CD4-positive, alpha-beta T cell (primary cell): ENCODE measurements at regions not wholly inside any gene's neighbourhood (a gene's known extent, or its start where the extent isn't known, plus 50 kb on each side); places are given as distances from the start of the nearest gene placed in this dataset.

Source experiments
- ATAC-seq: fragments of 200-7000 bp; cut with Tn5 transposase; one replicate; pipeline ENCODE4 v1.10.0; 2022; ENCODE audit warnings: mild to moderate bottlenecking; ENCODE audit not compliant: poor library complexity
- CTCF ChIA-PET: fragments of 350-600 bp; sonication (Branson Sonifier 250); formaldehyde crosslinking; loops from one replicate; lab custom pipeline; 2021; ENCODE audit warnings: antibody characterized with exemption, inconsistent platforms; lab: Charles Lee
- POLR2A ChIA-PET: fragments of 350-600 bp; sonication (Branson Sonifier 250); formaldehyde crosslinking; loops from one replicate; lab custom pipeline; 2021; ENCODE audit warnings: antibody characterized with exemption, inconsistent platforms; lab: Charles Lee
- DNase-seq, 14 experiments: peaks; one replicate each; pipeline ENCODE4 v3.0.0-alpha.2; 2013 to 2020; ENCODE audit warnings: mixed read lengths in 2 of 14
- H3K27ac ChIP-seq, 2 donors: one replicate each; pipeline versions ENCODE4 v1.5.1 to v1.7.0; 2013; ENCODE audit warnings: low read length in 2 of 2, low read depth in 1 of 2, mild to moderate bottlenecking in 1 of 2
- H3K27me3 ChIP-seq, 2 experiments: 1 replicate in 1 of 2; 2 replicates in 1 of 2; pipeline versions ENCODE4 v1.6.1 to v1.7.0; 2013; ENCODE audit warnings: low read length in 2 of 2, control low read depth in 1 of 2, mild to moderate bottlenecking in 1 of 2, moderate library complexity in 1 of 2; ENCODE audit not compliant: insufficient read depth in 2 of 2, control insufficient read depth in 1 of 2
- H3K36me3 ChIP-seq: one replicate; pipeline ENCODE4 v1.6.1; 2013; ENCODE audit warnings: low read length, control low read depth; ENCODE audit not compliant: insufficient read depth
- H3K4me1 ChIP-seq: one replicate; pipeline ENCODE4 v1.6.1; 2013; ENCODE audit warnings: low read length, control low read depth; ENCODE audit not compliant: insufficient read depth
- H3K4me3 ChIP-seq: one replicate; pipeline ENCODE4 v1.5.1; 2013; ENCODE audit warnings: mild to moderate bottlenecking, low read length, moderate library complexity
- H3K9me3 ChIP-seq, 2 experiments: 1 replicate in 1 of 2; 2 replicates in 1 of 2; pipeline versions ENCODE4 v1.6.1 to v1.7.0; 2013; ENCODE audit warnings: low read length in 2 of 2, mild to moderate bottlenecking in 2 of 2, control low read depth in 1 of 2, moderate library complexity in 1 of 2; ENCODE audit not compliant: control insufficient read depth in 1 of 2, insufficient read depth in 1 of 2
- H3K27ac Mint-ChIP-seq: one replicate; pipeline ENCODE4 v1.8.0; 2020; ENCODE audit warnings: mixed read lengths
- H3K27me3 Mint-ChIP-seq: one replicate; pipeline ENCODE4 v1.8.0; 2021; ENCODE audit warnings: mixed read lengths
- H3K36me3 Mint-ChIP-seq: one replicate; pipeline ENCODE4 v1.8.0; 2021; ENCODE audit warnings: low read depth, mixed read lengths
- H3K4me1 Mint-ChIP-seq: one replicate; pipeline ENCODE4 v1.8.0; 2021; ENCODE audit warnings: low read depth, mixed read lengths
- H3K4me3 Mint-ChIP-seq: one replicate; pipeline ENCODE4 v1.8.0; 2020; ENCODE audit warnings: mild to moderate bottlenecking, mixed read lengths
- H3K9me3 Mint-ChIP-seq: one replicate; pipeline ENCODE4 v1.8.0; 2020; ENCODE audit warnings: mixed read lengths
- CTCF ChIP-seq: fragments of 200-600 bp; IDR thresholded peaks from one replicate; pipeline ENCODE4 v1.8.0; 2022; ENCODE audit warnings: antibody characterized with exemption, mild to moderate bottlenecking
- intact Hi-C, 2 experiments: fragments of 100-400 bp; cut with DNase I in 1 of 2; cut with micrococcal nuclease in 1 of 2; formaldehyde crosslinking; loops; one replicate each; pipeline versions ENCODE4 v1.15.1 to v1.9.0; 2023 to 2025; cut with DNase I, micrococcal nuclease

GRCh38 chr3:55330355-55330754, 156.8 kb downstream of the WNT5A start:
- ChIA-PET CTCF (no interaction called here), POLR2A (no interaction called here)
- H3K9me3 ChIP-seq, result peaks cover 0 to 12% of the 10 kb centered on the region in 2 experiments
- H3K27me3 ChIP-seq, result no peaks in the 10 kb centered on the region
- H3K4me3 ChIP-seq, result no peak overlapping the region
- peaks cover 2% of the 10 kb centered on the region for H3K9me3 Mint-ChIP-seq
- no peak for DNase-seq
- no peak overlapping the region for H3K27ac Mint-ChIP-seq
- intact Hi-C loops, result no loop called here
- no peaks in the 10 kb centered on the region for H3K4me1 ChIP-seq
- no peaks in the 10 kb centered on the region for H3K36me3 Mint-ChIP-seq
- TF ChIP-seq CTCF, result no peak
- H3K4me1 Mint-ChIP-seq, result no peaks in the 10 kb centered on the region
- no peaks in the 10 kb centered on the region for H3K27me3 Mint-ChIP-seq
- no peak overlapping the region for H3K4me3 Mint-ChIP-seq
- H3K36me3 ChIP-seq, result no peaks in the 10 kb centered on the region
- no peak overlapping the region for H3K27ac ChIP-seq
- no peak for ATAC-seq

DNA sequence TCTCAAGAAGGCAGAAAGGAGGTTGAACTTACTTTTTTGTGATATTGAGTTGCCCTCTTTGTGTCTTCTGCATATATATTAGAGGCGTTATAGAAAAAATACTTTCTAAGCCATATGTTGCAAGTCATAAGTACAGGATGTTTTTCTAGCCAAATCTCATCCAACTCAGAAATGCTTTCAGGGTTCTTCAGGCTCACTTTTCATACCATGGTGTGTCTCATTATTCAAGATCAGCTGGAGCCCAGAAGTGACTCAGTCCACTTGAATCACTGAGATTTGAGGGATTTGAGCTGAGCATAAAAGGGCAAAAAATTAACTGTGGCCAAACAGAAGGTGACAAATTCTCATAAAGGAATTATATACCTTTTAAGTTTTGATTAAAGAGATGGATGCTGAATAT, 157.3 kb downstream of the WNT5A start:
- no peak overlapping the region for H3K27ac Mint-ChIP-seq
- Histone ChIP-seq H3K4me3 (no peak overlapping the region), H3K27me3 (no peaks in the 10 kb centered on the region), H3K9me3 (peaks cover 0 to 12% of the 10 kb centered on the region in 2 experiments), H3K27ac (no peak overlapping the region), H3K4me1 (no peaks in the 10 kb centered on the region), H3K36me3 (no peaks in the 10 kb centered on the region)
- no peaks in the 10 kb centered on the region for H3K36me3 Mint-ChIP-seq
- H3K27me3 Mint-ChIP-seq, result no peaks in the 10 kb centered on the region
- POLR2A ChIA-PET, result no interaction called here
- H3K9me3 Mint-ChIP-seq, result peaks cover 2% of the 10 kb centered on the region
- TF ChIP-seq CTCF, result no peak
- no peaks in the 10 kb centered on the region for H3K4me1 Mint-ChIP-seq
- CTCF ChIA-PET, result no interaction called here
- ATAC-seq (no peak), DNase-seq (no peak)
- intact Hi-C loops, result no loop called here
- H3K4me3 Mint-ChIP-seq, result no peak overlapping the region

DNA sequence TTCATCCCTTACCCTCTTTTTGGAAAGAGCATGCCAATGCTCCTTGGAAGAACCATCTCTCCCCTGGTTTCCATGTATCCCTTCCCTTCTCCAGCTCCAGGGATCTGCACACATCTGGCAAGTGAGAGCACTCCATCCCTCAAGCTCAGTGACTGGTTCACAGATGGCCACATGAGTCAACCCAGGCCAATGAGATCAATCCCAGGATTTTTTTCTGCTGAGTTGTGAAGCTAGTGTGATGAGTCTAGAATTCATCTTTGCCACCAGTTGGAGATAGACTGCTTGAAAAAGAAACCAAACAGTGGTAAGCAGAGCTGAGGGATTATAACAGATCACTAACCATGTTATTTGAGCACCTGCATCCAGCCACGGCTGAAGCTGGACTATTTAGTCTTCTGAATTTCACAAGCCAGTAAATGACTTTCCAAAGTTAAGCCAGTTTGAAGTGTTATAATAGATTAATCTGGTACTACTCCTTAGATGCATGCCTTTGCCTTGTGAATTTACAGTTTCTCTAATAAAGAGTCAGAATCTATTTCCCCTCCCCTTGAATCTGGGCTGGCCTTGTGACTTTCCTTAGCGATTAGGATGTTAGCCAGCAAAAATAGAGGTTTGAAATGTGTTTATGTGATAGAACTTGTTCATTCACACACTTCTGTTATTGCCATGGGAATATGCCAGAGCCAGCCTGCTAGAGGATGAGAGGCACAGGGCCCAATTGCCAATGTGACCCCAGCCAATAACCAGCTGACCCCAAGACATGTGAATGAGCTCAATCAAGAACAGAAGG, 159.8 kb downstream of the WNT5A start:
- Mint-ChIP-seq H3K4me1 (no peaks in the 10 kb centered on the region), H3K4me3 (no peak overlapping the region), H3K9me3 (no peaks in the 10 kb centered on the region), H3K36me3 (no peaks in the 10 kb centered on the region), H3K27ac (no peak overlapping the region), H3K27me3 (no peaks in the 10 kb centered on the region)
- ChIA-PET CTCF (no interaction called here), POLR2A (no interaction called here)
- H3K9me3 ChIP-seq, result peaks cover 0 to 3% of the 10 kb centered on the region in 2 experiments
- H3K4me1 ChIP-seq, result no peaks in the 10 kb centered on the region
- intact Hi-C loops, result no loop called here
- TF ChIP-seq CTCF, result no peak
- H3K27me3 ChIP-seq, result no peaks in the 10 kb centered on the region
- DNase-seq (no peak), ATAC-seq (no peak)
- no peak overlapping the region for H3K27ac ChIP-seq
- no peaks in the 10 kb centered on the region for H3K36me3 ChIP-seq
- no peak overlapping the region for H3K4me3 ChIP-seq
